HG02571 (cell line): ENCODE measurements at regions not wholly inside any gene's neighbourhood (a gene's known extent, or its start where the extent isn't known, plus 50 kb on each side); places are given as distances from the start of the nearest gene placed in this dataset.
"Not testable (repeated sequence)": the region's sequence is repeated elsewhere in the genome, so short reads cannot be mapped to it uniquely, and the experiment has no call there.

Experiments used
- ATAC-seq: cut with Tn5 transposase; IDR thresholded peaks from one replicate; pipeline ENCODE4 v1.9.1; 2021; ENCODE audit warnings: mild to moderate bottlenecking, moderate library complexity; ENCODE audit not compliant: unreplicated experiment

DNA sequence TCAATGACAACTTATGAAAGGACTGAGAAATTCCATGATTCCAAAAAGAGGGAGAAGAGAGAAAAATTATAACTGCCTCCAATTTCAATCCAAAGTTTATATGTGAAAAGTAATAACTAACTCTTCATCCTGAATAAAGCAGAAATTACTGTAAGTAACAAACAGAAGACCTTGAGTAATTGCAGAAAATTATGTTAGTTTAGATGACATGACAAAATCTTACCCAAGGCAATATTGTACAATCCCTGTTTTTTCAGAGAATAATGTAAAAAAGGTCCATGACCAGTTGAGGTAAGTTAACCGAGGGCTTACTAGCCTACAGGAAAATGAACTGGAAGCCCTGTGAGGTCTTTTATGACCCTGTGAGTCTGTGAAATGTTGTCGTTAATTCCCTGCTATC is 949.5 kb upstream of the SOX9 start:
- no peak for ATAC-seq

DNA sequence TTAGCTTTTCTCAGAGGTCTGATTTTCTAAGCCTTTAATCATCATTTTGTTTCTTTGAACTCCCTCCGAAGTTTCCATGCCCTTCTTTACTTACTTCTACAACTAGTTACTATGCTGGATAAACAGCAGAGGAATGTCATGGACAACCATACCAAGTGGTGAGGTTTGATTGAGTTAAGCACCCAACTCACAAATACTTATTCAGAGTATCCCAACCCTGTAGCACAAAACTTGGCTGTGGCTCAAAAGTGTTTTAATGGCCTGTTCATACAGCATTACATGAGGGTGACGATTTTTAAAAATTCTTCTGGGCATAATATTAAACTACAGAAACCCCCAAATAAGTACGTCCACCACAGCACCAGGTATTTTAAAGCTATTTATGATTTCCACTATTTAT is 946.8 kb upstream of the SOX9 start:
- ATAC-seq, result no peak

DNA sequence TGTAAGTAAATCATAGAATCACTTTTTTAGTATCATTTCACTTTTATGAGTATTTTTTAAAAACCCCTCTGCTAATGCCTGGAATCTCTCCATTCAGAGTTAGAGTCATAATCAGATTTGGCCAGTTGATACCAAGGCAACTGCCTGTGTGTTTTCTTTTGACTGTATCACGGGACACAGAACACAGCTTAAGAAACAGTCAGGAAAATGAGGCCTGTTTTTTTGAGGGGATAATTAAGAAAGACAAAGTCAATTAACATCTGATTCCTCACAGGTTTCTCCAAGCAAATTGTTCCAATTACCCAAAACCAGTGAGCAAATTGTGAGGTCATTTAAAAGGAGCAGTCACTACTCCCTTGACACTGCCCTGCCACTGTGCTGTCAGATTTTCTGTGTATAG is 944.5 kb upstream of the SOX9 start:
- ATAC-seq, result no peak

DNA sequence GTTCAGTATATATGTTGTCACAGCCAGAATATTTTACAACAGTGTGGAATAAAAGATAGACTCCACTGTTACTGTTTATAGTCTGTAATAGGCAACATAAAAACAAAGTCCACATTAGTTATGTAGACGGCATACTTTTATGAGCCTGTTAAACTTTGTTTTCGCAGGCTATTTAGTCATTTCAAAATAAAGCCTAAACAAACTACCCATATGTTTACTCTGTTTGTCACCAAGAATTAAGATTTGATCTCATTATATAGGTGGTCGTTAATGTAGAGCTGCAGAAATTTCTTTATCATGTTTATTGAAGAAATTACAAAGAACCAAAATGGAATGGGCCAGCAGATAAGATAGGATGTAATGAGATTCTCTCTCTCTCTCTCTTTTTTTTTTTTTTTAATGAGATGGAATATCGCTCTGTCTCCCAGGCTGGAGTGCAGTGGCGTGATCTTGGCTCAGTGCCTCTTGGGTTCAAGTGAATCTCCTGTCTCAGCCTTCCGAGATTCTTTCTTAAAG is 943.8 kb upstream of the SOX9 start:
- ATAC-seq, result no peak

DNA sequence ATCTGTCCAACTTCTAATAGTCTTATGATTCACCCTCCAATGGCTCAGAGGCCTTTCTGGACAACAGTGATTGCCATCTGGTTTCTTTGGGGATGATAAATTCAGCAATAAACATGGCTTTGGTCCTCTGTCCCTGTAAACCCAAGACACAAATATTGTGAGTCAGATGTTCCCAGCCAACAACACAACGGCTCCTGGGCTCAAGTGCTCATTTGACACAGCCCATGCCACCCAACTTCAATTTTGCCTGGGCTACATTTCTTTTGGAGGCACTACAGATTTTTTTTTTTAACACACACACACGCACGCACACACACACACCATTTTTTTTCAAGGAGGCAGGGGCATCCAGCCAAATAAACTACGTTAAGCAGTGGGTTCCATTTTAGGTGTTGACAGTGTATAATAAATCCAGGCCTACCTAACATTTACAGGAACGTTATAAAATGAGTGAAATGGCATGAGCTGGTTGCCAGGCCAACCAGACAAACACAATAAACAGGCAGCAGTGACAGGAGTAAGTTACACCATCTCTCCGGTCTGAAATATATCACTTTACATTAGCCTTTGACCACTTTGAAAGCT is 939.9 kb upstream of the SOX9 start:
- no peak for ATAC-seq

DNA sequence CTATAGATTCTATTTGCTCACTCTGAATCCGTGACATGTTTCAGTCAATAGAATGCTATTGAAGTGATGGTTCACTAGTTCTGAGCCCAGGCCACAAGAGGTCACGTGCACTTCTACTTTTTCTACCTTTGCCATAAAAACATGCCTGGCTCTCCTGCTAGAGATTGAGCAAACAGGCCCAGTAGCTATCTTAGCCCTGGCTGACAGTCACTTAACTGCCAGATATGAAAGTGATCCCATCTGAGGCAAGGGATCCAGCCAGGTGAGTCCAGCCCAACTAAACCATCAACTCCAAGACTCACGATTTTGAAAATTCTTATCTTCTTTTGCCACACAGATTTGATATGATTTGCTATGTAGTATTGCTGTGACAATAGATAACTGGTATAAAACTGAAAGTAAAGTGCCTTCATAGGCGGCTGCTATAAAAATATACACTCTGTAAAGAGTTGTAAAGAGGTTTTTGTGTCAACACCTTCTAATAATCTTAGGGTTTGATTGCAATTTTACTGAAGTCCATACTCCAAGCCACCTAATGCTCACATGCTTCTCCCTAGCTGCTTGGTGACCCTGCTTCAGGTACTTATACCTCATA is 937.7 kb upstream of the SOX9 start:
- no peak for ATAC-seq

DNA sequence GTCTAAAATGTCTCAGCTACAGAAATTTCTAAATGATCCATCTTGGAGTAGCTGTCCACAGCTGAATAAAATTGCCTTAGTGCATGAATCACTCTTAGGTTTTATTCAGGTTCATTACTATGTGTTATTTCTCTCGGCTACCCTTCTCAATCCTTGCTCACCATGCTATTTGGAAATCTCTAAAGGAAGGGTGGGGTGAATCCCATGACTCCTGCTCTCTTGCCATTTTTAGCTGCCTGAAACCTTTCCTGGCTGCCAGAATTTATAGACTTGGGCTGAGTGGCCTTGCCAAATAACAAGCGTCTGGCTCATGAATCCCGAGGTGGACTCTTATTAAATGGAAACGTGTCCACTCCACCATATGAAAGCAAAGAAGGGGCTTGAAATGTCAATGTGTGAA is 936.1 kb upstream of the SOX9 start:
- ATAC-seq, result no peak

DNA sequence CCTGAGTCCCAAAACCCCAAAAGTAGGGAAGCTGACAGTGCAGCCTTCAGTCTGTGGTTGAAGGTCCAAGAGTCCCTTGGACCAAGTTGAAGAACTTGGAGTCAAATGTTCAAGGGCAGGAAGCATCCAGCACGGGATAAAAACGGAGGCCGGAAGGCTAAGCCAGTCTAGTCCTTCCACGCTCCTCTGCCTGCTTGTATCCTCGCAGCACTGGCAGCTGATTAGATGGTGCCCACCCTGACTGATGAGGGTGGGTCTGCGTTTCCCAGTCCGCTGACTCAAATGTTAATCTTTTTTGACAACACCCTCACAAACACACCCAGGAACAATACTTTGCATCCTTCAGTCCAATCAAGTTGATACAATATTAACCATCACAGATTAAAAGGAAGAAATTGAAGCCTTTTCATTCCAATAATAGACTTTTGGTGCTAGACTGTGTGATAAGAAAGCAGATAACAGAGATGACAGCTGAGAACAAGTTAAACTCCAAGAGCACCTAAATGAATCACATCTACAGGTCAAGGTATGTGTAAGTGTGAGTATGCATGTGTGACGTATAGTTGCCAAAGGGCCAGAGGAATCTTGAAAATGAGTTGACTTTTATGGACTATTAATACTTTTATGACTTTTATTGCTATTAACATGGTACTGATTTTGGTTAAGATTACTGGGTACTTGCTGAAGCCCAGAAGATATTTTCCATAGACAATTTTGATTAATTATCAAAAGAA is 933.5 kb upstream of the SOX9 start:
- ATAC-seq, result no peak

DNA sequence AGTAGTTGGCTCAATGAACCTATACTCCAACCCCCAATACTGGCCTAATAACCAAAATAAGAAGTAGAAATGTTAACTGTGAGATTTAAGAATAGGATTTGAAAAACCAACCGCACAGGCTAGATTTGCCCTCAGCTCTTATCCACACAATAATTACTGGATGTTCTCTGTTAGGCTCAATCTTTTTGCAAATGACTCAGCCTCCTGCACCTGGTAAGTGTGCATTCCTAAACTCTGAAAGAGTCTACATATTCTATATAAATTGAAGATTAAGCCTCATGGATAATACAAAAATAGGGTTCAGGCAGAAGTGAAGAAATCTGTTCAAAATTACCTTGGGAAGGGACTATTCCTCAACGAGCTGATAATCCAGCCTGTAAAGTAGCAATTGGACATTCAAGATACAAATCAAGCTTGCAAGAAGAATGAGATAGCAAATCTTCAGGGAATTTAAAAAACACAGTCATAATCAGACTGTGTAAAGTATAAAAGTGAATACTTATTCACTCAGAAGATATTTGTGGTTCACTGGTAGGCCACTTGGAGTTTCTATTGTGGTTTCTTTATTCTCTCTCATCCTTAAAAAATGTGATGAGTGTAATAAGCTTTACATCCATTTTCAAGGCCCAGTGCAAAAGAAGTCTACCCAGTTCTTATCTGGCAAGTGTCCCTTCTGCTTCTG is 931.9 kb upstream of the SOX9 start:
- ATAC-seq, result no peak

DNA sequence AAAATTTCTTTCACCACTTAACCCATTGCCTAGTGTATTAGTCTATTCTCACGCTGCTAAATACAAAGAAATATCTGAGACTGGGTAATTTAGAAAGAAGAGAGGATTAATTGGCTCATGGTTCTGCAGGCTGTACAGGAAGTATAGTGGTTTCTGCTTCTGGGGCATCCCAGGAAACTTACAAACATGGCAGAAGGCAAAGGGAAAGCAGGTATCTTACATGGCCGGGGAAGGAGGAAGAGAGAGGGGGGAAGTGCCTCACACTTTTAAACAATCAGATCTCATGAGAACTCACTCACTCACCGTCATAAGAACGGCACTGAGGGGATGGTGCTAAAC is 931.4 kb upstream of the SOX9 start:
- ATAC-seq, result no peak

DNA sequence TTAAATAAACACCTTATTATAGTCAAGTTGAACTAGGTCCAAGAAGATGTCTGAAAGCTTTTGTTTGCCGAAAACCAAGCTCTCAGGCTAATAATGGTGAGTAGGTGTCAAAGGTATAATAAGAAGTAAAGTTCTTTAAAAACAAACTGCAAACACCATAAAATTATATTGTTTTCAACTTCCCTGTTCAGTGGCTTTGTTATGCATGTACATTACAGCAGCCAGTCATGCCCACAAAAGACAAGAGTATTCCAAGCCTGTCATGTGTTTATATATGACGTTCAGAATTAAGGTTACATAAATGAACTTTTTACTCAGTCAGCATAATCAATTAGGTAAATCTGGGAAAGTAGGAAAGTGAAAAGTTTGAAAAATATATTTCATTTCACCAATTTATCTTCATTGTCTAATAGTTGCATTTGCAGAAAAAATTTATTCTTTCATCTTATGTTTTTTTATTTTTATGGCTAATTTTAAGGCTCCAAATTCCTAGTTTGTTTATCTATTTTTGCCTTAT is 928.7 kb upstream of the SOX9 start:
- ATAC-seq, result no peak

DNA sequence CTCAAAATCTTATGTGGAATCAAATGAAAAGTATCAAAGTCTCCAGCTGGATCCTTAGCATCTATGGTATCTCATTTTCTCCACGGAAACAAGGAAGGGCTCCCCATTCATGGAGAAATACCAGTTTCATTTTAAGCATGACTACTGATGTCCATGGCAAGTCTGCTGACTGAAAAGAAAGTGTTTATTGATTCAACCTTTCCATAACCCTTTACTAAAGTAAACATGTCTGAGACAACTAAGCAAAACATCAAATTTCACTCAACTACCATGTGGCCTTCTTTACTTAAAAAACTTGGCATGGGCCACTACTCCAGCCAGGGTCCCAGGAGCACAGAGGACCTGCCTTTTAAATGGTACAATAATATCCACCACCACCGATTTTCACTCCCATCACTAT is 928.0 kb upstream of the SOX9 start:
- ATAC-seq, result no peak

DNA sequence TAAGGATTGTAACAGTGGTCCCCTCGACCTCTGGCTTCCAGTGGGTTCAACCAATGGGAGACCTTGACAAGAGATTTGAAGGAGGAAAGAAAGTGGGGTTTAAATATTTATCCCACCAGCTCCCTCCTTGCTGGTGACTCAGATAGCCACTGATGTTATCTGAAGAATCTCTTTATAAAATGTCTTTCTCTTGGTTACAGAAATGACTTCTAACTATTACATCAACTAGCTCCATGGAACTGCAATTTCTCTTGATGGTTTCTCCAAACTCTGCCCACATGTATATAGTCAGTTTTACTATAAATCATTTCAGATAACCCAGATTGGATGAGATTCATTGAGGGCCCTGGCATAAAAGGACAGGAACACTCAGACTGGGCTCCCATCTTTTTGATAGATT is 920.2 kb upstream of the SOX9 start:
- no peak for ATAC-seq

DNA sequence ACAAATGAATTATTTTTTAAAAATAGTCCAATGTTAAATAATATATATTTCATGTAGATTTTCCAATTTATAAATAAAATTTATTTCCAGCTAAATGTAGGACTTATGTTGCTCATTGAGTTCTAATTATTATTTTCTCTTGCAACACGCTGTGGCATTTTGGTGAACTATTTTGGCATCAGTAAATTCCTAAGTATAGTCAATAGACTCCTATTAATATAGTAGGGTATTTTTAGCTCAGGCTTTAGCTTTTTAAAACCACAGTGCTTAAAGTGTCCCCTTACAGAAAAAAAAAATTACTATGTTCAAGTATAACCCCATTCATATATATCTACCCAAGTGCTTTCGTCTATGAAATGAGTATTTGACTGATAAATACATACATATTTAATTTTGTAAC is 919.2 kb upstream of the SOX9 start:
- no peak for ATAC-seq

DNA sequence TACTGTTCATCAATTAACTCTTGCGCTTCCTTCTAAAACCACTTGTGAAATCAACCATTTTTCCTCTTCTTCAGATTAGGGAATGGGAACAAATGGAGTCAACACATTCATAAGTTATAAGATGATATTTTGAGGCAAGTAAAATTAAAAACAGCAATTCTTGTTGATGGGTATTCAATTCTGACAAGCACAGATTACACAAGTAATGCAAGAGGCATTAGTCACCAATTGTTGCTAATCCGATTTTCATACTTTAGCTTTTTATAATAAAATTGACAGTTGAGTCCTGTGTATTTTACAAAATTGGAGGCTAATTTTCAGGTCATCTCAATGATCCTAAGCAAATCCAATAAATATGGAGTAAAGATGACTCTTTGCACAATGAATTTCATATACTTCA is 918.4 kb upstream of the SOX9 start:
- no peak for ATAC-seq

DNA sequence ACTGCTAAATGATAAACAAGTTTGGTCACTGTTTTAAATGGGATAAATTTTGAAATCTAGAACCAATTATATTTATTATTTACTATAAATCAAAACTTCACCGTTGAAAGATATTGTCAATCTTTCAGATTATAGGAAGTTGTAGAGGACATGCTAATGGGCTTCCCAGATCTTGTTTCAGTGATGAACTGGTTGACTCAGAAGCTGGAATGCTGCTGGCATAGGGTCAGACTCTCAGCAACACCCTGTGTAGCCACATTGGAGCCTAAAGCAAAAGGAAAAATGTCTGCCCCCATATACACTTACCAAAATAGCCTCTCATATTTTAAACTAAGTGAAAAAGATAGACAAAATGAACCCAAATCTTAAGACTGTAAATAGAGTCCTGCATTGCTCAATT is 916.9 kb upstream of the SOX9 start:
- no peak for ATAC-seq

DNA sequence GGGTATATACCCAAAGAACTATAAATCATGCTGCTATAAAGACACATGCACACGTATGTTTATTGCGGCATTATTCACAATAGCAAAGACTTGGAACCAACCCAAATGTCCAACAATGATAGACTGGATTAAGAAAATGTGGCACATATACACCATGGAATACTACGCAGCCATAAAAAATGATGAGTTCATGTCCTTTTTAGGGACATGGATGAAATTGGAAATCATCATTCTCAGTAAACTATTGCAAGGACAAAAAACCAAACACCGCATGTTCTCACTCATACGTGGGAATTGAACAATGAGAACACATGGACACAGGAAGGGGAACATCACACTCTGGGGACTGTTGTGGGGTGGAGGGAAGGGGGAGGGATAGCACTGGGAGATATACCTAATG is 914.9 kb upstream of the SOX9 start:
- not testable (repeated sequence) for ATAC-seq

DNA sequence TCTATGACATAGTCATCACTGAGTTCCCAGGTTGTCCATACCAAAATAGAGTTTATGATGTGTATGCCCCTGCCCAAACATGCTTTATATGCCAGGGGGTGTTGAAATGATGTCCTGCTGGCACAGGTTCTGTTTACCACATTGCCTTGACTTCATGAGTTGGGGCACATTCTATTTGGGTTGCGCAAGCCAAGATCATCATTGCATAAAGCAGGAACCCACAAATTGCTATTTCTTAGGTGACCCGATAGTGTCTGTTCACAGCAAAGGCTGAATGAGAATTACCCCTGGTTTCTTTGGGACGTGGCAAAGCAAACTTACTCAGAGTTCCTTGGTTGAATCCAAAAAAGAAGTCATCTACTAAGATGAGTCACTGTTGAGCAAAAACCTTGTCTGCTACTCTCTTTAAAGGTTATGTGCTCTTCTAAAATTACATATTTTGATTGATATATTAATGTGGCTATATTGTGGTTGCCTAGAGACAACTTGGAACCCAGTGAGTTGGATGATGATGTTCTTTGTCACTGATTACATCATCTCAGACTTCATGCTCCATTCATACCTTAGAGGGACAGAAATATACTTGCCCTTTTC is 912.6 kb upstream of the SOX9 start:
- no peak for ATAC-seq

DNA sequence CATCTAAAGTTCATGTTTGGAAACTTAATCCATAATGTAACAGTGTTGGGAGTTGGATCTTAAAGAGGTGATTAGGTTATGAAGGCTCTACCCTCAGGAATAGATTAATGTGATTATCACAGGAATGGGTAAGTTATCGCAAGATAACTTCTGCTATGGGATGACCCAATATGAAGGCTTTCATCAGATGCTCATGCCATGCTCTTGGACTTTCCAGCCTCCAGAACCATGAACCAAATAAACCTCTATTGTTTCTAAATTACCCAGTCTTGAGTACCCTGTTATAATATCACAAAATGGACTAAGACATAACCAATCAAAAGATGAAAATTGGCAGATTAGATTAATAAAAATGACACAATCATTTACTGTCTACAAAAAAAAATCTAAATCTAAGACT is 906.9 kb upstream of the SOX9 start:
- no peak for ATAC-seq

DNA sequence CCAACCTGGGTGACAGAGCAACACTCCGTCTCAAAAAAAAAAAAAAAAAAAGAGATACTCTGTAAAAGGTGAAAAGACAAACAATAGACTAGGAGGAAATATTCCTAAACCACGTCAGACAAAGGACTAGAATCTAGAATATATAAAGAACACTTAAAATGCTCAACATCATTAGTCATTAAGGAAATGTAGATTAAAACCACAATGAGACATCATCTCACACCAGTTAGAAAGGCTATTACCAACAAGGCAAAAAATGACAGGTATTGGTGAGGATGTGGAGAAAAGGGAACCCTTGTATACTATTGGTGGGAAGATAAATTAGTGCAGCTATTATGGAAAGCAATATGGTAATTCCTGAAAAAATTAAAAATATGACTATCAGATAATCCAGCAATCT is 903.1 kb upstream of the SOX9 start:
- ATAC-seq, result no peak

DNA sequence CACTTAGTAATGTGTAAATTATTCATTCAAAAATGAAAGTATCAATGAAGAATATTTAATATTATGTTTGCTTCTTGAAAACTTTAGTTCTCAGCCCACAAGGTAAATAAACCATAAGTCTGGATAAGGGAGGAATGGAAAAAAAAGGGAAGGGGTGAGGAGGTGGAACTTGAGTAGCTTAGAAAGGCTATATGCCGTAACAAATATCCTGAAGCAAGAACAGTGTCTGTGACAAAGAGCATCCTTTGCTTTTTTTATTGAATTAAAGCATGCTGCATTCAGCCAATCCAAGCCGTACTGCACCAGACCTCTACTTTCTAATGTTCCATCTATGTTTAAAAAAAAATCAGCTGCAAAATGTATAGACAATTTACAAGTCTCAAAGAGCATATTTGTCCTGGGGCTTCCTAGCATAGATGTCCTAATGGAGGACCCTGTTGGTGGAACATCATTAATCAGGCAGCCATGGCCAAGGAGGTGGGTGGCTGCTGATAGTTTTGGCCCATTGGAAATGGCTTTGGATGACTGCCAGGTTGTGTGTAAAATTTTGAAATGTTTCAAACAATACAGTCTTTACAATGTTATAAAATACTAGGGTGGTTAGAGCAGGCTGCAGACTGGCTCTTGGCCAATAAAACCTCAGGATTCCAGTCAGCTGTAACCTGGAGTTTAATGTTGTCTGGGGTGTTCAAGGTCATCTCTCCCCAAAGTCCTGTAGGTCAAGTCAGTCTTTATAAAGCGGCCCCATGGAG is 895.8 kb upstream of the SOX9 start:
- ATAC-seq, result no peak
